WTC11 (cell line): ENCODE measurements at regions not wholly inside any gene's neighbourhood (a gene's known extent, or its start where the extent isn't known, plus 50 kb on each side); places are given as distances from the start of the nearest gene placed in this dataset.

Experiments
- ATAC-seq: fragments of 200-7000 bp; cut with Tn5 transposase; 2 replicates; pipeline ENCODE4 v1.10.0; 2021; ENCODE audit warnings: mild to moderate bottlenecking, moderate library complexity
- CTCF ChIA-PET: fragments of 300-600 bp; sonication (Branson Sonifier 250); formaldehyde crosslinking; loops from one replicate; lab custom pipeline; 2021; ENCODE audit warnings: antibody characterized with exemption; lab: Charles Lee
- POLR2A ChIA-PET: fragments of 350-600 bp; sonication (Branson Sonifier 250); formaldehyde crosslinking; loops from one replicate; lab custom pipeline; 2021; ENCODE audit warnings: antibody characterized with exemption; lab: Charles Lee
- DNase-seq: peaks from one replicate; pipeline ENCODE4 v3.0.0; 2021; ENCODE audit warnings: low spot score
- H3K27ac Mint-ChIP-seq: 2 replicates; pipeline ENCODE4 v1.8.0; 2021; ENCODE audit warnings: mixed read lengths
- H3K27me3 Mint-ChIP-seq: 2 replicates; pipeline ENCODE4 v1.8.0; 2021; ENCODE audit warnings: low read depth, mild to moderate bottlenecking, moderate library complexity, mixed read lengths
- H3K36me3 Mint-ChIP-seq: 2 replicates; pipeline ENCODE4 v1.8.0; 2021; ENCODE audit warnings: mixed read lengths
- H3K4me1 Mint-ChIP-seq: 2 replicates; pipeline ENCODE4 v1.8.0; 2022; ENCODE audit warnings: mixed read lengths
- H3K4me3 Mint-ChIP-seq: 2 replicates; pipeline ENCODE4 v1.8.0; 2021; ENCODE audit warnings: mild to moderate bottlenecking, moderate library complexity, mixed read lengths
- H3K9me3 Mint-ChIP-seq: 2 replicates; pipeline ENCODE4 v1.8.0; 2021; ENCODE audit warnings: mixed read lengths
- CREB1 ChIP-seq: sonication (generic); formaldehyde crosslinking; IDR thresholded peaks from 2 replicates; pipeline ENCODE4 v1.8.0; 2023; ENCODE audit warnings: mild to moderate bottlenecking, missing genetic modification reagents
- ELF4 ChIP-seq: sonication (generic); formaldehyde crosslinking; IDR thresholded peaks from 2 replicates; pipeline ENCODE4 v1.8.1; 2022; ENCODE audit warnings: low read depth, mild to moderate bottlenecking, moderate library complexity, missing genetic modification reagents
- ETV6 ChIP-seq: sonication (generic); formaldehyde crosslinking; IDR thresholded peaks from 2 replicates; pipeline ENCODE4 v1.8.1; 2022; ENCODE audit warnings: mild to moderate bottlenecking, missing genetic modification reagents
- JAZF1 ChIP-seq: fragments of 250-450 bp; sonication (Bioruptor Pico); IDR thresholded peaks from 2 replicates; pipeline ENCODE4 v1.9.0; 2021; ENCODE audit warnings: moderate library complexity, mild to moderate bottlenecking, inconsistent platforms
- MYBL2 ChIP-seq: sonication (generic); formaldehyde crosslinking; IDR thresholded peaks from 2 replicates; pipeline ENCODE4 v1.8.1; 2023; ENCODE audit warnings: mild to moderate bottlenecking, moderate library complexity, missing genetic modification reagents
- NFE2L1 ChIP-seq: sonication (generic); formaldehyde crosslinking; IDR thresholded peaks from 2 replicates; pipeline ENCODE4 v1.8.1; 2023; ENCODE audit warnings: missing genetic modification reagents
- RELA ChIP-seq: sonication (generic); formaldehyde crosslinking; IDR thresholded peaks from 2 replicates; pipeline ENCODE4 v1.8.1; 2022; ENCODE audit warnings: missing genetic modification reagents, mild to moderate bottlenecking, borderline replicate concordance
- SMAD4 ChIP-seq: sonication (generic); formaldehyde crosslinking; IDR thresholded peaks from 2 replicates; pipeline ENCODE4 v1.8.0; 2022; ENCODE audit warnings: mild to moderate bottlenecking, missing genetic modification reagents
- SP1 ChIP-seq: sonication (generic); formaldehyde crosslinking; conservative IDR thresholded peaks from 2 replicates; pipeline ENCODE4 v1.8.1; 2022; ENCODE audit warnings: missing genetic modification reagents
- TEAD4 ChIP-seq: sonication (generic); formaldehyde crosslinking; IDR thresholded peaks from 2 replicates; pipeline ENCODE4 v1.8.0; 2022; ENCODE audit warnings: mild to moderate bottlenecking, missing genetic modification reagents
- ZNF232 ChIP-seq: sonication (generic); formaldehyde crosslinking; IDR thresholded peaks from 2 replicates; pipeline ENCODE4 v1.8.0; 2022; ENCODE audit warnings: mild to moderate bottlenecking, missing genetic modification reagents
- TF ChIP-seq, protein P1 (sequence below): sonication (generic); formaldehyde crosslinking; IDR thresholded peaks from 2 replicates; pipeline ENCODE4 v1.8.1; 2023; ENCODE audit warnings: mild to moderate bottlenecking, moderate library complexity, missing genetic modification reagents
- TF ChIP-seq, protein P2 (sequence below): sonication (generic); formaldehyde crosslinking; IDR thresholded peaks from 2 replicates; pipeline ENCODE4 v1.8.0; 2023; ENCODE audit warnings: missing genetic modification reagents
- TF ChIP-seq, protein P3 (sequence below): sonication (generic); formaldehyde crosslinking; IDR thresholded peaks from 2 replicates; pipeline ENCODE4 v1.8.0; 2022; ENCODE audit warnings: mild to moderate bottlenecking, missing genetic modification reagents
- TF ChIP-seq, protein P4 (sequence below): sonication (generic); formaldehyde crosslinking; IDR thresholded peaks from 2 replicates; pipeline ENCODE4 v1.8.1; 2022; ENCODE audit warnings: low read depth, missing genetic modification reagents, borderline replicate concordance
- TF ChIP-seq, protein P5 (sequence below): fragments of 250-450 bp; sonication (Bioruptor Pico); IDR thresholded peaks from 2 replicates; pipeline ENCODE4 v1.9.0; 2021; ENCODE audit warnings: mild to moderate bottlenecking, borderline replicate concordance
- TF ChIP-seq, protein P6 (sequence below): sonication (generic); formaldehyde crosslinking; IDR thresholded peaks from 2 replicates; pipeline ENCODE4 v1.8.1; 2023; ENCODE audit warnings: mild to moderate bottlenecking, missing genetic modification reagents, moderate library complexity
- TF ChIP-seq, protein P7 (sequence below): sonication (generic); formaldehyde crosslinking; IDR thresholded peaks from 2 replicates; pipeline ENCODE4 v1.8.0; 2022; ENCODE audit warnings: mild to moderate bottlenecking, missing genetic modification reagents
- TF ChIP-seq, protein P8 (sequence below): sonication (generic); formaldehyde crosslinking; IDR thresholded peaks from 2 replicates; pipeline ENCODE4 v1.8.1; 2023; ENCODE audit warnings: mild to moderate bottlenecking, missing genetic modification reagents
- TF ChIP-seq, protein P9 (sequence below): sonication (generic); formaldehyde crosslinking; conservative IDR thresholded peaks from 2 replicates; pipeline ENCODE4 v1.8.1; 2022; ENCODE audit warnings: mild to moderate bottlenecking, missing genetic modification reagents

DNA sequence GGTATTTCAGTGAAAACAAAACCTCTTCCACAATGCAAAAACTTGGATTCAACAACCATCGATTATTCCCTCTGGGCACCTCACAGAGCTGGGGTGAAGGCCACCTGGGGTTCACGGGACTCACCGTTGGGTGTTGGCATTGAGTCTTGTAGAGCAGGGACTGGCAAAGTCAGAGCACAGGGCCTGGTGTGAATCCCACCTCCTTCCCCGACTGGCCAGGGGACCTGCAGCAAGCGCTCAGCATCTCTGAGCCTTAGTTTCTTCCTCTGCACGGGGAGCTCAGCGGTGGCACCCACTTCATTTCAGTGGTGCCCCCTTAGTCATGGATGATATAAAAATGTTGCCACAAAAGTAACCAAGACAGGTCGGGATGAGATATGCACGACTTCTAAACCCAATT, 100.4 kb downstream of the METRNL start:
- DNase-seq, result peak; percentile 5
- no peak overlapping the region; the same call in 1 of the 2 replicates for H3K27ac Mint-ChIP-seq

More for the DNA sequence above, 100.4 kb downstream of the METRNL start:
- TF ChIP-seq ELF4 (no peak), NFE2L1 (CRISPR knock-in tag) (no peak), ETV6 (no peak), ZNF232 (no peak), SP1 (CRISPR knock-in tag) (no peak), TEAD4 (CRISPR knock-in tag) (no peak), MYBL2 (CRISPR knock-in tag) (no peak), RELA (CRISPR knock-in tag) (no peak), JAZF1 (CRISPR knock-in tag) (no peak), CREB1 (CRISPR knock-in tag) (no peak), SMAD4 (CRISPR knock-in tag) (no peak)
- TF ChIP-seq, protein P1, sequence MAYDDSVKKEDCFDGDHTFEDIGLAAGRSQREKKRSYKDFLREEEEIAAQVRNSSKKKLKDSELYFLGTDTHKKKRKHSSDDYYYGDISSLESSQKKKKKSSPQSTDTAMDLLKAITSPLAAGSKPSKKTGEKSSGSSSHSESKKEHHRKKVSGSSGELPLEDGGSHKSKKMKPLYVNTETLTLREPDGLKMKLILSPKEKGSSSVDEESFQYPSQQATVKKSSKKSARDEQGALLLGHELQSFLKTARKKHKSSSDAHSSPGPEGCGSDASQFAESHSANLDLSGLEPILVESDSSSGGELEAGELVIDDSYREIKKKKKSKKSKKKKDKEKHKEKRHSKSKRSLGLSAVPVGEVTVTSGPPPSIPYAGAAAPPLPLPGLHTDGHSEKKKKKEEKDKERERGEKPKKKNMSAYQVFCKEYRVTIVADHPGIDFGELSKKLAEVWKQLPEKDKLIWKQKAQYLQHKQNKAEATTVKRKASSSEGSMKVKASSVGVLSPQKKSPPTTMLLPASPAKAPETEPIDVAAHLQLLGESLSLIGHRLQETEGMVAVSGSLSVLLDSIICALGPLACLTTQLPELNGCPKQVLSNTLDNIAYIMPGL (CRISPR knock-in tag), result no peak
- TF ChIP-seq, protein P2, sequence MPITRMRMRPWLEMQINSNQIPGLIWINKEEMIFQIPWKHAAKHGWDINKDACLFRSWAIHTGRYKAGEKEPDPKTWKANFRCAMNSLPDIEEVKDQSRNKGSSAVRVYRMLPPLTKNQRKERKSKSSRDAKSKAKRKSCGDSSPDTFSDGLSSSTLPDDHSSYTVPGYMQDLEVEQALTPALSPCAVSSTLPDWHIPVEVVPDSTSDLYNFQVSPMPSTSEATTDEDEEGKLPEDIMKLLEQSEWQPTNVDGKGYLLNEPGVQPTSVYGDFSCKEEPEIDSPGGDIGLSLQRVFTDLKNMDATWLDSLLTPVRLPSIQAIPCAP, result no peak
- TF ChIP-seq, protein P3, sequence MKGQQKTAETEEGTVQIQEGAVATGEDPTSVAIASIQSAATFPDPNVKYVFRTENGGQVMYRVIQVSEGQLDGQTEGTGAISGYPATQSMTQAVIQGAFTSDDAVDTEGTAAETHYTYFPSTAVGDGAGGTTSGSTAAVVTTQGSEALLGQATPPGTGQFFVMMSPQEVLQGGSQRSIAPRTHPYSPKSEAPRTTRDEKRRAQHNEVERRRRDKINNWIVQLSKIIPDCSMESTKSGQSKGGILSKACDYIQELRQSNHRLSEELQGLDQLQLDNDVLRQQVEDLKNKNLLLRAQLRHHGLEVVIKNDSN, result no peak
- TF ChIP-seq, protein P4, sequence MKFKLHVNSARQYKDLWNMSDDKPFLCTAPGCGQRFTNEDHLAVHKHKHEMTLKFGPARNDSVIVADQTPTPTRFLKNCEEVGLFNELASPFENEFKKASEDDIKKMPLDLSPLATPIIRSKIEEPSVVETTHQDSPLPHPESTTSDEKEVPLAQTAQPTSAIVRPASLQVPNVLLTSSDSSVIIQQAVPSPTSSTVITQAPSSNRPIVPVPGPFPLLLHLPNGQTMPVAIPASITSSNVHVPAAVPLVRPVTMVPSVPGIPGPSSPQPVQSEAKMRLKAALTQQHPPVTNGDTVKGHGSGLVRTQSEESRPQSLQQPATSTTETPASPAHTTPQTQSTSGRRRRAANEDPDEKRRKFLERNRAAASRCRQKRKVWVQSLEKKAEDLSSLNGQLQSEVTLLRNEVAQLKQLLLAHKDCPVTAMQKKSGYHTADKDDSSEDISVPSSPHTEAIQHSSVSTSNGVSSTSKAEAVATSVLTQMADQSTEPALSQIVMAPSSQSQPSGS (CRISPR knock-in tag), result no peak
- TF ChIP-seq, protein P5, sequence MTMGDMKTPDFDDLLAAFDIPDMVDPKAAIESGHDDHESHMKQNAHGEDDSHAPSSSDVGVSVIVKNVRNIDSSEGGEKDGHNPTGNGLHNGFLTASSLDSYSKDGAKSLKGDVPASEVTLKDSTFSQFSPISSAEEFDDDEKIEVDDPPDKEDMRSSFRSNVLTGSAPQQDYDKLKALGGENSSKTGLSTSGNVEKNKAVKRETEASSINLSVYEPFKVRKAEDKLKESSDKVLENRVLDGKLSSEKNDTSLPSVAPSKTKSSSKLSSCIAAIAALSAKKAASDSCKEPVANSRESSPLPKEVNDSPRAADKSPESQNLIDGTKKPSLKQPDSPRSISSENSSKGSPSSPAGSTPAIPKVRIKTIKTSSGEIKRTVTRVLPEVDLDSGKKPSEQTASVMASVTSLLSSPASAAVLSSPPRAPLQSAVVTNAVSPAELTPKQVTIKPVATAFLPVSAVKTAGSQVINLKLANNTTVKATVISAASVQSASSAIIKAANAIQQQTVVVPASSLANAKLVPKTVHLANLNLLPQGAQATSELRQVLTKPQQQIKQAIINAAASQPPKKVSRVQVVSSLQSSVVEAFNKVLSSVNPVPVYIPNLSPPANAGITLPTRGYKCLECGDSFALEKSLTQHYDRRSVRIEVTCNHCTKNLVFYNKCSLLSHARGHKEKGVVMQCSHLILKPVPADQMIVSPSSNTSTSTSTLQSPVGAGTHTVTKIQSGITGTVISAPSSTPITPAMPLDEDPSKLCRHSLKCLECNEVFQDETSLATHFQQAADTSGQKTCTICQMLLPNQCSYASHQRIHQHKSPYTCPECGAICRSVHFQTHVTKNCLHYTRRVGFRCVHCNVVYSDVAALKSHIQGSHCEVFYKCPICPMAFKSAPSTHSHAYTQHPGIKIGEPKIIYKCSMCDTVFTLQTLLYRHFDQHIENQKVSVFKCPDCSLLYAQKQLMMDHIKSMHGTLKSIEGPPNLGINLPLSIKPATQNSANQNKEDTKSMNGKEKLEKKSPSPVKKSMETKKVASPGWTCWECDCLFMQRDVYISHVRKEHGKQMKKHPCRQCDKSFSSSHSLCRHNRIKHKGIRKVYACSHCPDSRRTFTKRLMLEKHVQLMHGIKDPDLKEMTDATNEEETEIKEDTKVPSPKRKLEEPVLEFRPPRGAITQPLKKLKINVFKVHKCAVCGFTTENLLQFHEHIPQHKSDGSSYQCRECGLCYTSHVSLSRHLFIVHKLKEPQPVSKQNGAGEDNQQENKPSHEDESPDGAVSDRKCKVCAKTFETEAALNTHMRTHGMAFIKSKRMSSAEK (CRISPR knock-in tag), result no peak
- TF ChIP-seq, protein P6, sequence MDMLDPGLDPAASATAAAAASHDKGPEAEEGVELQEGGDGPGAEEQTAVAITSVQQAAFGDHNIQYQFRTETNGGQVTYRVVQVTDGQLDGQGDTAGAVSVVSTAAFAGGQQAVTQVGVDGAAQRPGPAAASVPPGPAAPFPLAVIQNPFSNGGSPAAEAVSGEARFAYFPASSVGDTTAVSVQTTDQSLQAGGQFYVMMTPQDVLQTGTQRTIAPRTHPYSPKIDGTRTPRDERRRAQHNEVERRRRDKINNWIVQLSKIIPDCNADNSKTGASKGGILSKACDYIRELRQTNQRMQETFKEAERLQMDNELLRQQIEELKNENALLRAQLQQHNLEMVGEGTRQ (CRISPR knock-in tag), result no peak
- TF ChIP-seq, protein P7, sequence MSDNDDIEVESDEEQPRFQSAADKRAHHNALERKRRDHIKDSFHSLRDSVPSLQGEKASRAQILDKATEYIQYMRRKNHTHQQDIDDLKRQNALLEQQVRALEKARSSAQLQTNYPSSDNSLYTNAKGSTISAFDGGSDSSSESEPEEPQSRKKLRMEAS (CRISPR knock-in tag), result no peak
- TF ChIP-seq, protein P8, sequence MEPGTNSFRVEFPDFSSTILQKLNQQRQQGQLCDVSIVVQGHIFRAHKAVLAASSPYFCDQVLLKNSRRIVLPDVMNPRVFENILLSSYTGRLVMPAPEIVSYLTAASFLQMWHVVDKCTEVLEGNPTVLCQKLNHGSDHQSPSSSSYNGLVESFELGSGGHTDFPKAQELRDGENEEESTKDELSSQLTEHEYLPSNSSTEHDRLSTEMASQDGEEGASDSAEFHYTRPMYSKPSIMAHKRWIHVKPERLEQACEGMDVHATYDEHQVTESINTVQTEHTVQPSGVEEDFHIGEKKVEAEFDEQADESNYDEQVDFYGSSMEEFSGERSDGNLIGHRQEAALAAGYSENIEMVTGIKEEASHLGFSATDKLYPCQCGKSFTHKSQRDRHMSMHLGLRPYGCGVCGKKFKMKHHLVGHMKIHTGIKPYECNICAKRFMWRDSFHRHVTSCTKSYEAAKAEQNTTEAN (CRISPR knock-in tag), result no peak
- TF ChIP-seq, protein P9, sequence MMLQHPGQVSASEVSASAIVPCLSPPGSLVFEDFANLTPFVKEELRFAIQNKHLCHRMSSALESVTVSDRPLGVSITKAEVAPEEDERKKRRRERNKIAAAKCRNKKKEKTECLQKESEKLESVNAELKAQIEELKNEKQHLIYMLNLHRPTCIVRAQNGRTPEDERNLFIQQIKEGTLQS, result no peak
- no peaks in the 10 kb centered on the region for H3K9me3 Mint-ChIP-seq
- ATAC-seq, result no peak
- no peaks in the 10 kb centered on the region for H3K36me3 Mint-ChIP-seq
- ChIA-PET CTCF (interaction anchor here (1.2 to 1.4 kb wide), 2 partner anchors 28 to 81 kb away, joined by 3 read pairs; no protein-coding TSS in a partner anchor), POLR2A (no interaction called here)
- H3K4me3 Mint-ChIP-seq, result no peak overlapping the region
- H3K27me3 Mint-ChIP-seq, result no peaks in the 10 kb centered on the region
- no peaks in the 10 kb centered on the region for H3K4me1 Mint-ChIP-seq
